MM.1S (cell line): ENCODE measurements at regions not wholly inside any gene's neighbourhood (a gene's known extent, or its start where the extent isn't known, plus 50 kb on each side); places are given as distances from the start of the nearest gene placed in this dataset.

Experiments
- DNase-seq: peaks from one replicate; pipeline ENCODE4 v3.0.0-alpha.2; 2015
- H2AFZ ChIP-seq: fragments of 300-600 bp; sonication (generic); 2 replicates; pipeline ENCODE4 v1.6.0; 2016; ENCODE audit warnings: antibody characterized with exemption, low read length
- H3F3A ChIP-seq: fragments of 300-600 bp; sonication (generic); 2 replicates; pipeline ENCODE4 v1.6.1; 2016; ENCODE audit warnings: mild to moderate bottlenecking, antibody characterized with exemption, low read length, moderate library complexity, mixed read lengths; ENCODE audit not compliant: insufficient read depth
- H3K27ac ChIP-seq: fragments of 300-600 bp; sonication (generic); 2 replicates; pipeline ENCODE4 v1.5.1; 2016; ENCODE audit warnings: mild to moderate bottlenecking, low read length
- H3K27me3 ChIP-seq: fragments of 300-600 bp; sonication (generic); replicated peaks from 2 replicates; pipeline ENCODE4 v1.6.0; 2016; ENCODE audit warnings: low read length; ENCODE audit not compliant: insufficient read depth
- H3K36me3 ChIP-seq: fragments of 300-600 bp; sonication (generic); replicated peaks from 2 replicates; pipeline ENCODE4 v1.6.1; 2016; ENCODE audit warnings: mild to moderate bottlenecking, low read length, mixed read lengths; ENCODE audit not compliant: insufficient read depth
- H3K4me1 ChIP-seq: fragments of 300-600 bp; sonication (generic); 2 replicates; pipeline ENCODE4 v1.6.1; 2016; ENCODE audit warnings: low read length, mixed read lengths
- H3K4me2 ChIP-seq: fragments of 300-600 bp; sonication (generic); 2 replicates; pipeline ENCODE4 v1.6.0; 2016; ENCODE audit warnings: low read depth, low read length
- H3K4me3 ChIP-seq: fragments of 300-600 bp; sonication (generic); 2 replicates; pipeline ENCODE4 v1.5.1; 2016; ENCODE audit warnings: low read length, mixed read lengths
- H3K79me2 ChIP-seq: fragments of 300-600 bp; sonication (generic); 2 replicates; pipeline ENCODE4 v1.6.1; 2016; ENCODE audit warnings: mixed run types, low read length, mixed read lengths
- H3K9ac ChIP-seq: fragments of 300-600 bp; sonication (generic); 2 replicates; pipeline ENCODE4 v1.6.1; 2016; ENCODE audit warnings: low read length, mixed read lengths
- H3K9me2 ChIP-seq: fragments of 300-600 bp; sonication (generic); replicated peaks from 2 replicates; pipeline ENCODE4 v1.6.1; 2016; ENCODE audit warnings: mild to moderate bottlenecking, low read length, mixed read lengths; ENCODE audit not compliant: insufficient read depth
- H3K9me3 ChIP-seq: fragments of 300-600 bp; sonication (generic); replicated peaks from 2 replicates; pipeline ENCODE4 v1.6.1; 2016; ENCODE audit warnings: mild to moderate bottlenecking, low read length, mixed read lengths; ENCODE audit not compliant: insufficient read depth
- H4K20me1 ChIP-seq: fragments of 300-600 bp; sonication (generic); 2 replicates; pipeline ENCODE4 v1.6.1; 2016; ENCODE audit warnings: mild to moderate bottlenecking, low read length, moderate library complexity, mixed read lengths; ENCODE audit not compliant: insufficient read depth
- CTCF ChIP-seq: fragments of 300-600 bp; sonication (generic); IDR thresholded peaks from 2 replicates; pipeline ENCODE4 v1.5.1; 2016; ENCODE audit warnings: antibody characterized with exemption, low read length, mixed read lengths
- EZH2 ChIP-seq: fragments of 300-600 bp; sonication (generic); optimal IDR thresholded peaks from 2 replicates; pipeline ENCODE3; 2017; ENCODE audit warnings: low read depth, mild to moderate bottlenecking, antibody characterized with exemption, low read length, mixed read lengths
- EZH2phosphoT487 ChIP-seq: fragments of 300-600 bp; sonication (generic); IDR thresholded peaks from 2 replicates; pipeline ENCODE4 v1.6.1; 2018; ENCODE audit warnings: antibody characterized with exemption, low read length

GRCh38 chr4:27930291-27930690 is 1069.7 kb downstream of the STIM2 start:
- Histone ChIP-seq H3K9me3 (no peaks in the 10 kb centered on the region), H3K9me2 (no peaks in the 10 kb centered on the region), H2AFZ (no peak overlapping the region), H3K4me2 (no peak overlapping the region), H3K36me3 (no peaks in the 10 kb centered on the region), H3K4me3 (no peak overlapping the region), H3K4me1 (no peaks in the 10 kb centered on the region), H3K27ac (no peak overlapping the region), H3K9ac (no peak overlapping the region), H3K27me3 (no peaks in the 10 kb centered on the region), H3F3A (no peaks in the 10 kb centered on the region), H4K20me1 (no peaks in the 10 kb centered on the region), H3K79me2 (no peaks in the 10 kb centered on the region)
- TF ChIP-seq EZH2 (no peak), EZH2phosphoT487 (no peak), CTCF (no peak)
- no peak for DNase-seq

- H3K4me3 ChIP-seq: no peak overlapping the region
Measured at GRCh38 chr4:27930976-27931375, 1070.3 kb downstream of the STIM2 start.

GRCh38 chr4:27931584-27931983 is 1070.9 kb downstream of the STIM2 start:
- Histone ChIP-seq H2AFZ (no peak overlapping the region), H3K79me2 (no peaks in the 10 kb centered on the region), H3K27ac (no peak overlapping the region), H3K9ac (no peak overlapping the region), H3K27me3 (no peaks in the 10 kb centered on the region), H3K4me1 (no peaks in the 10 kb centered on the region), H4K20me1 (no peaks in the 10 kb centered on the region), H3K9me3 (no peaks in the 10 kb centered on the region), H3K4me2 (no peak overlapping the region), H3K36me3 (no peaks in the 10 kb centered on the region), H3K4me3 (no peak overlapping the region), H3F3A (no peaks in the 10 kb centered on the region), H3K9me2 (no peaks in the 10 kb centered on the region)
- no peak for TF ChIP-seq EZH2phosphoT487
- DNase-seq: no peak

More at GRCh38 chr4:27930976-27931375, 1070.3 kb downstream of the STIM2 start:
- Histone ChIP-seq H3K27me3 (no peaks in the 10 kb centered on the region), H3K4me1 (no peaks in the 10 kb centered on the region), H3F3A (no peaks in the 10 kb centered on the region), H3K79me2 (no peaks in the 10 kb centered on the region), H3K36me3 (no peaks in the 10 kb centered on the region), H3K9ac (no peak overlapping the region), H3K27ac (no peak overlapping the region), H3K9me3 (no peaks in the 10 kb centered on the region), H3K9me2 (no peaks in the 10 kb centered on the region), H4K20me1 (no peaks in the 10 kb centered on the region), H3K4me2 (no peak overlapping the region), H2AFZ (no peak overlapping the region)
- DNase-seq: no peak
- no peak for TF ChIP-seq EZH2
- TF ChIP-seq CTCF: no peak
- no peak for TF ChIP-seq EZH2phosphoT487

GRCh38 chr4:27934871-27935270 is 1074.2 kb downstream of the STIM2 start:
- Histone ChIP-seq H3K27me3 (no peaks in the 10 kb centered on the region), H3K4me2 (no peak overlapping the region), H3K27ac (no peak overlapping the region), H3F3A (no peaks in the 10 kb centered on the region), H3K79me2 (no peaks in the 10 kb centered on the region), H3K9ac (no peak overlapping the region), H3K4me3 (no peak overlapping the region), H3K9me3 (no peaks in the 10 kb centered on the region), H3K9me2 (no peaks in the 10 kb centered on the region), H2AFZ (no peak overlapping the region), H4K20me1 (no peaks in the 10 kb centered on the region), H3K4me1 (no peaks in the 10 kb centered on the region), H3K36me3 (no peaks in the 10 kb centered on the region)
- no peak for DNase-seq
- TF ChIP-seq EZH2: no peak
- TF ChIP-seq CTCF: no peak
- TF ChIP-seq EZH2phosphoT487: no peak
